Neural cell (in vitro differentiated cells): ENCODE measurements at regions not wholly inside any gene's neighbourhood (a gene's known extent, or its start where the extent isn't known, plus 50 kb on each side); places are given as distances from the start of the nearest gene placed in this dataset.

Source experiments
- EP300 ChIP-seq: fragments of 450-650 bp; conservative IDR thresholded peaks from 2 replicates; pipeline ENCODE4 v1.6.1; 2014; ENCODE audit warnings: antibody characterized with exemption, mild to moderate bottlenecking, moderate library complexity; ENCODE audit not compliant: poor library complexity, severe bottlenecking
- EZH2 ChIP-seq: fragments of 200-600, 300-800 bp; shearing (Covaris generic), sonication (generic); IDR thresholded peaks from 2 replicates; pipeline ENCODE4 v1.6.1; 2014; ENCODE audit warnings: antibody characterized with exemption, low read length, borderline replicate concordance, mild to moderate bottlenecking; ENCODE audit not compliant: insufficient read depth, poor library complexity, severe bottlenecking
- POLR2AphosphoS5 ChIP-seq: IDR thresholded peaks from 2 replicates; pipeline ENCODE4 v1.6.1; 2012
- RAD21 ChIP-seq: fragments of 450-650 bp; conservative IDR thresholded peaks from 2 replicates; pipeline ENCODE4 v1.6.1; 2014; ENCODE audit warnings: antibody characterized with exemption, mild to moderate bottlenecking, moderate library complexity
- SMC3 ChIP-seq: fragments of 450-650 bp; conservative IDR thresholded peaks from 2 replicates; pipeline ENCODE4 v1.6.1; 2014; ENCODE audit warnings: antibody characterized with exemption, mild to moderate bottlenecking, moderate library complexity; ENCODE audit not compliant: poor library complexity
- TAF1 ChIP-seq: IDR thresholded peaks from 2 replicates; pipeline ENCODE4 v1.6.1; 2012; ENCODE audit warnings: low read depth
- TF ChIP-seq, protein P1 (sequence below): fragments of 450-650 bp; IDR thresholded peaks from 2 replicates; pipeline ENCODE4 v1.5.1; 2014; ENCODE audit warnings: antibody characterized with exemption, mild to moderate bottlenecking, moderate library complexity; ENCODE audit not compliant: poor library complexity, severe bottlenecking
- TF ChIP-seq, protein P2 (sequence below): IDR thresholded peaks from 2 replicates; pipeline ENCODE4 v1.6.1; 2012; ENCODE audit warnings: borderline replicate concordance

DNA sequence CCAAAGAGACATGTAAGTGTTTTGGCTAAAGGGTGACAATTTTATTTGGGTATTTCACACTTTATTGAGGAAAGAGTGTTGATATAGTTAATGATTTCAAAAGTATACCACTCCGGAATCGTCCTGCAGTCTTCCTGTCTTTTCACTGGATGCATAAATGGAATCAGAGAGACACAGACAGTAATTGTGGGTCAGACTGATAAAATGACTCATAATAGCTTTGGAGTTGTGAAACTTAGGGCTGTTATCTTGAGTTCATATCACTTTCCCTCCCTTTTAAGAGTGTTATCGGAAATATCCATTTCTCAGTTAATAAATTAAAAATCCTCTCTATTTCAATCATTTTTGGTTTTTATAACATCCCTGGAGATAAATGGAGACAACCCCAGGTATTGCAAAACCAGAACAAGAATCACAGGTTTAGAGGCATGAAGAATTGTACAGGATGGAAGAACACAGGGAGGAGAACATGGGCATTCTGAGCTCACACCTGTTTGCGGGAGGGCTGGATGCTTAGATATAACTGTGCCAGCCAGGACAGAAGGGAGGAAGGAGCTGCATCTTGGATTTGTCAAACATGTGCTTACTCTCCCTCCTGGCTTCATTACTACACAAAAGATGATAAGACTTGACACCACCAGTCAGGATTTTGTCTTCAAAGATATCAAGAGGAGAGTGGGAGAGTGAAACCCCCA lies 185.4 kb downstream of the LMO4 start:
- TF ChIP-seq, protein P1, sequence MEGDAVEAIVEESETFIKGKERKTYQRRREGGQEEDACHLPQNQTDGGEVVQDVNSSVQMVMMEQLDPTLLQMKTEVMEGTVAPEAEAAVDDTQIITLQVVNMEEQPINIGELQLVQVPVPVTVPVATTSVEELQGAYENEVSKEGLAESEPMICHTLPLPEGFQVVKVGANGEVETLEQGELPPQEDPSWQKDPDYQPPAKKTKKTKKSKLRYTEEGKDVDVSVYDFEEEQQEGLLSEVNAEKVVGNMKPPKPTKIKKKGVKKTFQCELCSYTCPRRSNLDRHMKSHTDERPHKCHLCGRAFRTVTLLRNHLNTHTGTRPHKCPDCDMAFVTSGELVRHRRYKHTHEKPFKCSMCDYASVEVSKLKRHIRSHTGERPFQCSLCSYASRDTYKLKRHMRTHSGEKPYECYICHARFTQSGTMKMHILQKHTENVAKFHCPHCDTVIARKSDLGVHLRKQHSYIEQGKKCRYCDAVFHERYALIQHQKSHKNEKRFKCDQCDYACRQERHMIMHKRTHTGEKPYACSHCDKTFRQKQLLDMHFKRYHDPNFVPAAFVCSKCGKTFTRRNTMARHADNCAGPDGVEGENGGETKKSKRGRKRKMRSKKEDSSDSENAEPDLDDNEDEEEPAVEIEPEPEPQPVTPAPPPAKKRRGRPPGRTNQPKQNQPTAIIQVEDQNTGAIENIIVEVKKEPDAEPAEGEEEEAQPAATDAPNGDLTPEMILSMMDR, result no peak
- TF ChIP-seq EP300 (no peak), EZH2 (no peak), SMC3 (no peak), POLR2AphosphoS5 (no peak), RAD21 (no peak), TAF1 (no peak)
- TF ChIP-seq, protein P2, sequence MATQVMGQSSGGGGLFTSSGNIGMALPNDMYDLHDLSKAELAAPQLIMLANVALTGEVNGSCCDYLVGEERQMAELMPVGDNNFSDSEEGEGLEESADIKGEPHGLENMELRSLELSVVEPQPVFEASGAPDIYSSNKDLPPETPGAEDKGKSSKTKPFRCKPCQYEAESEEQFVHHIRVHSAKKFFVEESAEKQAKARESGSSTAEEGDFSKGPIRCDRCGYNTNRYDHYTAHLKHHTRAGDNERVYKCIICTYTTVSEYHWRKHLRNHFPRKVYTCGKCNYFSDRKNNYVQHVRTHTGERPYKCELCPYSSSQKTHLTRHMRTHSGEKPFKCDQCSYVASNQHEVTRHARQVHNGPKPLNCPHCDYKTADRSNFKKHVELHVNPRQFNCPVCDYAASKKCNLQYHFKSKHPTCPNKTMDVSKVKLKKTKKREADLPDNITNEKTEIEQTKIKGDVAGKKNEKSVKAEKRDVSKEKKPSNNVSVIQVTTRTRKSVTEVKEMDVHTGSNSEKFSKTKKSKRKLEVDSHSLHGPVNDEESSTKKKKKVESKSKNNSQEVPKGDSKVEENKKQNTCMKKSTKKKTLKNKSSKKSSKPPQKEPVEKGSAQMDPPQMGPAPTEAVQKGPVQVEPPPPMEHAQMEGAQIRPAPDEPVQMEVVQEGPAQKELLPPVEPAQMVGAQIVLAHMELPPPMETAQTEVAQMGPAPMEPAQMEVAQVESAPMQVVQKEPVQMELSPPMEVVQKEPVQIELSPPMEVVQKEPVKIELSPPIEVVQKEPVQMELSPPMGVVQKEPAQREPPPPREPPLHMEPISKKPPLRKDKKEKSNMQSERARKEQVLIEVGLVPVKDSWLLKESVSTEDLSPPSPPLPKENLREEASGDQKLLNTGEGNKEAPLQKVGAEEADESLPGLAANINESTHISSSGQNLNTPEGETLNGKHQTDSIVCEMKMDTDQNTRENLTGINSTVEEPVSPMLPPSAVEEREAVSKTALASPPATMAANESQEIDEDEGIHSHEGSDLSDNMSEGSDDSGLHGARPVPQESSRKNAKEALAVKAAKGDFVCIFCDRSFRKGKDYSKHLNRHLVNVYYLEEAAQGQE, result no peak
